NCI-H748 treated with DMSO at 0.1 percent for 48 hours (cell line): ENCODE measurements at regions not wholly inside any gene's neighbourhood (a gene's known extent, or its start where the extent isn't known, plus 50 kb on each side); places are given as distances from the start of the nearest gene placed in this dataset.

ENCODE experiments used
- DNase-seq: peaks from one replicate; lab custom pipeline; 2025; lab: John Stamatoyannopoulos, UW

GRCh38 chr5:56512313-56512996 is 279.3 kb upstream of the ANKRD55 start:
- no peak for DNase-seq

GRCh38 chr5:56511326-56511841 is 278.3 kb upstream of the ANKRD55 start:
- DNase-seq: no peak

GRCh38 chr5:56508249-56508648 is 275.1 kb upstream of the ANKRD55 start:
- DNase-seq: no peak

- DNase-seq: peak; percentile 87
Observed at GRCh38 chr5:56507351-56507930, 274.3 kb upstream of the ANKRD55 start.

- DNase-seq: no peak
Observed at GRCh38 chr5:56506211-56506965, 273.3 kb upstream of the ANKRD55 start.

- DNase-seq: no peak
Observed at GRCh38 chr5:56503929-56504328, 270.8 kb upstream of the ANKRD55 start.

GRCh38 chr5:56501781-56502557 is 268.8 kb upstream of the ANKRD55 start:
- no peak for DNase-seq

GRCh38 chr5:56499901-56500300 is 266.8 kb upstream of the ANKRD55 start:
- no peak for DNase-seq

GRCh38 chr5:56499491-56499890 is 266.4 kb upstream of the ANKRD55 start:
- no peak for DNase-seq

- DNase-seq: no peak
Observed at GRCh38 chr5:56498759-56499395, 265.7 kb upstream of the ANKRD55 start.

- DNase-seq: peak; percentile 97
Observed at GRCh38 chr5:56496581-56497063, 263.5 kb upstream of the ANKRD55 start.

- DNase-seq: no peak
Observed at GRCh38 chr5:56494300-56494731, 261.2 kb upstream of the ANKRD55 start.

- DNase-seq: no peak
Observed at GRCh38 chr5:56493766-56494165, 260.6 kb upstream of the ANKRD55 start.

GRCh38 chr5:56493308-56493707 is 260.2 kb upstream of the ANKRD55 start:
- DNase-seq: no peak

- DNase-seq: no peak
Observed at GRCh38 chr5:56492812-56493211, 259.7 kb upstream of the ANKRD55 start.

GRCh38 chr5:56490971-56491468 is 257.9 kb upstream of the ANKRD55 start:
- DNase-seq: no peak

GRCh38 chr5:56489272-56489671 is 256.1 kb upstream of the ANKRD55 start:
- no peak for DNase-seq

- DNase-seq: no peak
Observed at GRCh38 chr5:56487528-56488115, 254.5 kb upstream of the ANKRD55 start.

- no peak for DNase-seq
Observed at GRCh38 chr5:56482363-56482762, 249.2 kb upstream of the ANKRD55 start.

- peak; percentile 20 for DNase-seq
Observed at GRCh38 chr5:56481428-56482357, 248.6 kb upstream of the ANKRD55 start.
